HL-60 (cell line): ENCODE measurements at regions not wholly inside any gene's neighbourhood (a gene's known extent, or its start where the extent isn't known, plus 50 kb on each side); places are given as distances from the start of the nearest gene placed in this dataset.

Experiments used
- POLR2AphosphoS5 ChIP-seq: IDR thresholded peaks from 2 replicates; pipeline ENCODE4 v1.6.1; 2012; ENCODE audit warnings: low read depth
- TF ChIP-seq, protein P1 (sequence below): IDR thresholded peaks from one replicate; pipeline ENCODE4 v1.5.1; 2011; ENCODE audit warnings: low read length, control low read depth, inconsistent platforms; ENCODE audit not compliant: insufficient read depth

DNA sequence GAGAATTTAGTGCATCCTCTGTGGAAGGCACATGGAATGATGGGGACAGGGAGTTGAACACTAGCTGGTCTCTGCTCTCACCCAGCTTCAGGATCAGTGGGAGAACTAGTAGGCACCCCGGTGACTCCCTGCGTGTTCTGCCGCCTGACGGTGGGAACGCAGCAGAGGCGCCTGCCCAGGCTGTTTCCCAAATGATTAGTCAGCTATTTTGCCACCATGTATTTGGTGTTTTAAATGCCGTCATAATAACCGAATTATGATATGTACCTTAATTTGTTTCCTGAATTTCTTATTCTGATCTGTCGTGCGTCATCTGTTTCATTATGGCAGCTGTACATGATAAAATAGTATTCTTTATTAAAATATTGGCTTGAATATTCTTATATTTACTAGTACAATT, 115.9 kb upstream of the GJB6 start:
- TF ChIP-seq, protein P1, sequence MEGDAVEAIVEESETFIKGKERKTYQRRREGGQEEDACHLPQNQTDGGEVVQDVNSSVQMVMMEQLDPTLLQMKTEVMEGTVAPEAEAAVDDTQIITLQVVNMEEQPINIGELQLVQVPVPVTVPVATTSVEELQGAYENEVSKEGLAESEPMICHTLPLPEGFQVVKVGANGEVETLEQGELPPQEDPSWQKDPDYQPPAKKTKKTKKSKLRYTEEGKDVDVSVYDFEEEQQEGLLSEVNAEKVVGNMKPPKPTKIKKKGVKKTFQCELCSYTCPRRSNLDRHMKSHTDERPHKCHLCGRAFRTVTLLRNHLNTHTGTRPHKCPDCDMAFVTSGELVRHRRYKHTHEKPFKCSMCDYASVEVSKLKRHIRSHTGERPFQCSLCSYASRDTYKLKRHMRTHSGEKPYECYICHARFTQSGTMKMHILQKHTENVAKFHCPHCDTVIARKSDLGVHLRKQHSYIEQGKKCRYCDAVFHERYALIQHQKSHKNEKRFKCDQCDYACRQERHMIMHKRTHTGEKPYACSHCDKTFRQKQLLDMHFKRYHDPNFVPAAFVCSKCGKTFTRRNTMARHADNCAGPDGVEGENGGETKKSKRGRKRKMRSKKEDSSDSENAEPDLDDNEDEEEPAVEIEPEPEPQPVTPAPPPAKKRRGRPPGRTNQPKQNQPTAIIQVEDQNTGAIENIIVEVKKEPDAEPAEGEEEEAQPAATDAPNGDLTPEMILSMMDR: no peak
- TF ChIP-seq POLR2AphosphoS5: no peak
